ENCODE measurements at regions not wholly inside any gene's neighbourhood (a gene's known extent, or its start where the extent isn't known, plus 50 kb on each side); places are given as distances from the start of the nearest gene placed in this dataset.

- Mint-ChIP-seq H3K27ac (ENCODE audit: unreplicated experiment) (no peak overlapping the region), H3K4me3 (ENCODE audit: unreplicated experiment) (no peak overlapping the region), H3K27me3 (ENCODE audit: low read depth, unreplicated experiment) (peaks cover 12% of the 10 kb centered on the region), H3K4me1 (ENCODE audit: low read depth, unreplicated experiment) (peaks cover 4% of the 10 kb centered on the region), H3K36me3 (ENCODE audit: low read depth, unreplicated experiment) (no peaks in the 10 kb centered on the region), H3K9me3 (ENCODE audit: unreplicated experiment) (no peaks in the 10 kb centered on the region)
- Histone ChIP-seq H3K27ac (ENCODE audit: low read depth, low read length) (no peak overlapping the region), H3K4me2 (ENCODE audit: low read length) (no peak overlapping the region), H3K79me2 (ENCODE audit: insufficient read depth, low read length) (no peaks in the 10 kb centered on the region), H3K9ac (ENCODE audit: low read length) (no peak overlapping the region), H4K20me1 (ENCODE audit: insufficient read depth, low read length) (no peaks in the 10 kb centered on the region), H3K4me1 (ENCODE audit: insufficient read depth, low read length) (no peaks in the 10 kb centered on the region), H2AFZ (ENCODE audit: low read depth, low read length) (no peak overlapping the region), H3K27me3 (ENCODE audit: insufficient read depth, low read length) (no peaks in the 10 kb centered on the region), H3K36me3 (ENCODE audit: insufficient read depth, low read length) (no peaks in the 10 kb centered on the region), H3K9me3 (ENCODE audit: insufficient read depth, low read depth, low read length) (no peaks in the 10 kb centered on the region), H3K4me3 (ENCODE audit: insufficient read depth, low read depth, low read length) (no peak overlapping the region)
- no peak for TF ChIP-seq EZH2 (IDR thresholded peaks at IDR 0.05; ENCODE audit: insufficient read depth, low read length)
- no peak for FAIRE-seq
- DNase-seq (ENCODE audit: low read depth): peak; percentile 32
Measured at GRCh38 chr10:94092848-94093247, 99.1 kb downstream of the PLCE1 start.

DNA sequence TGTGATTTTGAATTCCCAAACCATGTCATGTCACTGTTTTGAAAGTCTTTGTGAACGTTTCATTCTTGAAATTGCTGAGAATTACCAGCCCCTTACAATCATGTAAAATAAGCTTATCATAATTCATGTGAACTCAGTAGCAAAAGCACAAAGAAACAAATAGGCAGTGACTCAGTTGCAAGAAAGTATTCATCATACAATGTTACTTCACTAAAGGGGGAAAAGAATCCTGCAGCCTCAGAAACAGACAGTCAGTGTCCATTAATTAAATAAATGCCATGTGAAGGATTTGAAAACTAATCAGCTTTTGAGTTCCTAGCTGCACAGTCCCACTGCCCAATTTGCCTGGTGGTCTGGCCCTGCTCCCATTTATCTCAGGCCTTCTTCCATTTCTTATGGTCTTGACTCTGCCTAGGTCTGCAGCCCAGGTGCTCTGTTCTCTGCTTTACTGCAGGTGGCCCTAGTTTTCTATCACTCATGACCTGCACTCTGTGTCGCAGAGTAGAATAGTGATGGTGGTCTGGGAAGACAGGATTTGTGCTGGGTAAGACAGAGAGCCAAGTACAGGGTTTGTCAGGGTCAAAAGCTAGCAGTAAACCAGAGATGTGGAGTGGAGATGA, 99.7 kb downstream of the PLCE1 start:
- Histone ChIP-seq H3K4me3 (ENCODE audit: insufficient read depth, low read depth, low read length) (no peak overlapping the region), H3K9me3 (ENCODE audit: insufficient read depth, low read depth, low read length) (no peaks in the 10 kb centered on the region), H3K36me3 (ENCODE audit: insufficient read depth, low read length) (no peaks in the 10 kb centered on the region), H2AFZ (ENCODE audit: low read depth, low read length) (no peak overlapping the region), H3K4me2 (ENCODE audit: low read length) (no peak overlapping the region), H3K4me1 (ENCODE audit: insufficient read depth, low read length) (no peaks in the 10 kb centered on the region), H3K27ac (ENCODE audit: low read depth, low read length) (no peak overlapping the region), H4K20me1 (ENCODE audit: insufficient read depth, low read length) (no peaks in the 10 kb centered on the region), H3K79me2 (ENCODE audit: insufficient read depth, low read length) (no peaks in the 10 kb centered on the region), H3K27me3 (ENCODE audit: insufficient read depth, low read length) (no peaks in the 10 kb centered on the region), H3K9ac (ENCODE audit: low read length) (no peak overlapping the region)
- DNase-seq (ENCODE audit: low read depth): peak; percentile 18
- no peak overlapping the region for H3K4me3 Mint-ChIP-seq (ENCODE audit: unreplicated experiment)
- H3K27ac Mint-ChIP-seq (ENCODE audit: unreplicated experiment): no peak overlapping the region
- no peaks in the 10 kb centered on the region for H3K36me3 Mint-ChIP-seq (ENCODE audit: low read depth, unreplicated experiment)
- peaks cover 12% of the 10 kb centered on the region for H3K27me3 Mint-ChIP-seq (ENCODE audit: low read depth, unreplicated experiment)
- H3K9me3 Mint-ChIP-seq (ENCODE audit: unreplicated experiment): no peaks in the 10 kb centered on the region
- no peak for FAIRE-seq
- TF ChIP-seq EZH2 (IDR thresholded peaks at IDR 0.05; ENCODE audit: insufficient read depth, low read length) (no peak), CTCF (IDR thresholded peaks at IDR 0.05; ENCODE audit: insufficient read depth, low read depth, low read length) (no peak)
- peaks cover 5% of the 10 kb centered on the region for H3K4me1 Mint-ChIP-seq (ENCODE audit: low read depth, unreplicated experiment)

- DNase-seq (ENCODE audit: low read depth): no peak
- H3K27ac ChIP-seq (ENCODE audit: low read depth, low read length): no peak overlapping the region
- H3K4me1 ChIP-seq (ENCODE audit: insufficient read depth, low read length): no peaks in the 10 kb centered on the region
- no peak for TF ChIP-seq EZH2 (IDR thresholded peaks at IDR 0.05; ENCODE audit: insufficient read depth, low read length)
- no peak for TF ChIP-seq CTCF (IDR thresholded peaks at IDR 0.05; ENCODE audit: insufficient read depth, low read depth, low read length)
- no peak for FAIRE-seq
- no peaks in the 10 kb centered on the region for H3K9me3 ChIP-seq (ENCODE audit: insufficient read depth, low read depth, low read length)
- Mint-ChIP-seq H3K27ac (ENCODE audit: unreplicated experiment) (no peak overlapping the region), H3K4me1 (ENCODE audit: low read depth, unreplicated experiment) (peaks cover 5% of the 10 kb centered on the region), H3K36me3 (ENCODE audit: low read depth, unreplicated experiment) (no peaks in the 10 kb centered on the region), H3K4me3 (ENCODE audit: unreplicated experiment) (no peak overlapping the region), H3K9me3 (ENCODE audit: unreplicated experiment) (no peaks in the 10 kb centered on the region), H3K27me3 (ENCODE audit: low read depth, unreplicated experiment) (peaks cover 10% of the 10 kb centered on the region)
- no peak overlapping the region for H3K4me3 ChIP-seq (ENCODE audit: insufficient read depth, low read depth, low read length)
- no peak overlapping the region for H3K9ac ChIP-seq (ENCODE audit: low read length)
- no peaks in the 10 kb centered on the region for H3K27me3 ChIP-seq (ENCODE audit: insufficient read depth, low read length)
- no peak overlapping the region for H3K4me2 ChIP-seq (ENCODE audit: low read length)
- H2AFZ ChIP-seq (ENCODE audit: low read depth, low read length): no peak overlapping the region
- no peaks in the 10 kb centered on the region for H4K20me1 ChIP-seq (ENCODE audit: insufficient read depth, low read length)
- H3K36me3 ChIP-seq (ENCODE audit: insufficient read depth, low read length): no peaks in the 10 kb centered on the region
- no peaks in the 10 kb centered on the region for H3K79me2 ChIP-seq (ENCODE audit: insufficient read depth, low read length)
Measured at GRCh38 chr10:94094540-94094939, 100.8 kb downstream of the PLCE1 start.
